GM04504 (cell line): ENCODE measurements at regions not wholly inside any gene's neighbourhood (a gene's known extent, or its start where the extent isn't known, plus 50 kb on each side); places are given as distances from the start of the nearest gene placed in this dataset.
A peak's percentile ranks its signal among the peaks of the same experiment; 100 is the strongest.

ENCODE experiments used
- DNase-seq: peaks from one replicate; pipeline ENCODE4 v3.0.0-alpha.2; 2012; ENCODE audit warnings: low read depth

DNA sequence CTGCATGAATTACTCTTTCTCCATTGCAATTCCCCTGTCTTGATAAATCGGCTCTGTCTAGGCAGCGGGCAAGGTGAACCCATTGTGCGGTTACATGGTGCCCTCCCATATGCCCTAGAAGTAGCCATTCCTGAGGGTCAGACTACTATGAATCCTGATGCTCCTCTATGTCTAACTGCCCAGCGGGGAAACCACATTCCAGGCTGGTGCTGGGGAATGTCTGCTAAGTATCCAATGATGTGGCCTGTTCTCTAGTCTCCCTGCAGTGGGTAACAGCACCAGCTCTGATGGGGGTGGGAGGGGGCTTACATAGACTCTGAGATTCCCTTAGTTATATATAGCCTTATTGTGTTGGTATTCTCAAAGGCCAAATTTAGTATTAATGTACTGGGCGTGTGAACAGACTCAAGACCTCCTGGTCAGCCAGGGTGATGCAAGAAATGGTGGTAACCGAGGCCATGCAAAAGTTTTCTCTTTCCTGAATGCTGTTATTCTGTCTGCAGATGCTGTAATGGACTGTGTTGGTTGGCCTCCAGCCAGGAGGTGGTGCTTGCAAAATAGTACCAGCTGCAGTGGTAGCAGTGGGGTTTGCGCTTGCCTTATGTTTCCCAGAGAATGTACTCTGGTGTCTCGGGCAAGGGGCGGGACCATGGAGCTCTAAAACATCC, 564.8 kb upstream of the SLITRK1 start:
- no peak for DNase-seq

- no peak for DNase-seq
These were observed 563.5 kb upstream of the SLITRK1 start for GRCh38 chr13:84445776-84446175.

GRCh38 chr13:84443463-84443862, 561.2 kb upstream of the SLITRK1 start:
- no peak for DNase-seq

DNA sequence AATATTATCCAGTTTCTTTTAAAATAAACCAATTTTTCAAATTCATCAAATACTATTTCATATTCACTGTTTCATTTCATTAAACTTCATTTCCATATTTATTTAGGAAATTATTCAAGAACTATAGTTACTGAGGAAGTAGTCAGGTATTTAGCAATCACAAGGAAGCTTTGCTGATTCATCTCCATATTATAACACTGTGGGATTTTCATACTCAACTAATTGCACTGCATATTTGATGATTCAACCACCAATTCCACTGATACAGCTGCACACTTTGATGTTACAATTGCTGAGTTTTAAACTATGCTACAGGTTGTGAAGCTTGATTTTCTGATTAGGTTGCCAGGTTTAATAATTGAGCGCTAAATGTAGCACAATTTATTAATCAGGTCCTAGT, 556.8 kb upstream of the SLITRK1 start:
- DNase-seq = no peak

DNA sequence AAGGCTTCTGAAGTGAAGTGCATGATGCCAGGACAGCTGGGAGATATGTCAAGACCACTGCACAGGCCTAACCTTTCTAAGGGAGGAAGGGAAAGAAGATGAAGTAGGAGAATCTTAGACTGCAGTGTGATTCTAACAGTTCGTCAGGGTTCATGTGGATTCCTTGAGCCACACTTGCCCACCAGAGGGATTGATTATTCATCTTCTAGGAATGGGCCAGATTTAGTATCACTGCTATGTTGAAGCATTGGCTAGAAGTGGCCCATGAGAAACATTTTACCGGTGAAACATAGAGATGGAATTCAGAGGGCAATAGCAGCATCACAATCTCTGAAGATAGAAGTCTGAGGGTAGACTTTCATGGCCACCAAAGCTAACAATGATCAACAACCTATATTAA, 550.8 kb upstream of the SLITRK1 start:
- no peak for DNase-seq

DNA sequence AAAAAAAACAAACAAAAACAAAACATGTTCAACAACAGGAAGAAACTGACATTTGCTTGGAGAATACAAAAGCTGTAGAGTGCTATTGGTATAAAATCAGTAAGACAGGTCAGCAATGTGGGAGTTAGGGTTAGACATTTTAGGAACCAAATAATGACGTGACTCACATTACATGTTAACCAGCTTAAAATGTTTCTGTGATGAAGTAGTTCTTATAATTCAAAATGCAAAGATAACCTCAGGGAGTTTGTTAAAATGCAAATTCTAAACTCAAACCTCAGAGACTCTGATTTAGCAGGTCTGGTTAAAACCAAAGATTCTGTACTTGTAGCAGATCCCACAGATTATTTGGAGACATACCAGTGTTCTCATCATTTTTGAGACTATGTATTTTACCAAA, 549.4 kb upstream of the SLITRK1 start:
- DNase-seq = no peak

DNA sequence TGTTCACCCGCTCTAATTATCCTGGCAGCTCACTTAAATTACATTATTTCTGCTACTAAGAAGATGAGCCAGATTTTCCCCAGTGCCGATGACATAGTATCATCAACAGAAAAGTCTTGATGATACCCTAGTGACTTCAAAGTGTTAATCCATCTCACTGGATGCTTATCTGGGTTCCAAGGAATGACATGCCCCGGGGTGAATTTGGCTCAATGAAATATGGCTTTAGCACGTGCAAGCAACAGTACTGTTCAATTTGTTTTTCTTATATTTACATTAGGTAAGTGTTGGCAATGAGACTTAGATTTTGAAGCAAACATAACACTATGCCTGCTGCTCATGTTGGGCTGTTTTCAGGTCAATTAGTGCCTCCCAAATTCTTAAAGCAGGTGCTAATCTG, 548.2 kb upstream of the SLITRK1 start:
- DNase-seq = no peak

DNA sequence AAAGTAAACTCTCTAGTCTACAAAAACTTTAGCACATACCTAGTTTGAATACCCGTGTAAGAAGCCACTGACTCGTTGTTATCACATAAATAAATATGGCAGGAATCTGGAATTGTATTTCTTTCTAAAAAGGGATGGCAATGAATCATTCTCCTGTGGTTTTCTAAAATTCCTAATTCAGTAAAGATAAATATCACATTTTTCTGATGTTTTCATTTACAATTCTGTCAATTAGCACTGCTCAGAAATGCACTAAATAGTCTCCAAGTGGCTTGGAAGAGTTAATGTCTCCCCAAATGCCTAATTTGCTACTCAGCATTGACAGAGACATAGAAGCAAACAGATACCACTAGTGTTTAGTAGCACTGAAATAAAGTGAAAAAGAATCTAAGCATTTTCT, 547.7 kb upstream of the SLITRK1 start:
- no peak for DNase-seq

DNA sequence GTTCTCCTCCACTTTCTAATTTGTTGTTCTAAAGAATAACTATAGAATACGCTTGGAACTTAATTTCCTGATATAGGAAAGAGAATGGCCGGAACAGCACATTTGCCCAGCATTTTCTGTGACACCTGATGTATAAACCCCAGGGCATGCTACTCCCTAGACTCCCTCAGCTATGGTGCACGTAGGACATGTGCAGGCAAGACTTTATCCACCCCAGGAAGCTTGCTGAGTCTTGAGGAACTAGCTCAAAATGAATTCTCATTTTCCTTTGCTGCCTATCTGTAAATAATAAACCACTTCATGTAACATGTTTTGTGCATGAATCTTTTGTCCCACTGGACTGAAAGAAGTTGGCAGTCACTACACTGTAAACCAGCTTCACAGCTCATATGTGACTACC, 535.8 kb upstream of the SLITRK1 start:
- no peak for DNase-seq

DNA sequence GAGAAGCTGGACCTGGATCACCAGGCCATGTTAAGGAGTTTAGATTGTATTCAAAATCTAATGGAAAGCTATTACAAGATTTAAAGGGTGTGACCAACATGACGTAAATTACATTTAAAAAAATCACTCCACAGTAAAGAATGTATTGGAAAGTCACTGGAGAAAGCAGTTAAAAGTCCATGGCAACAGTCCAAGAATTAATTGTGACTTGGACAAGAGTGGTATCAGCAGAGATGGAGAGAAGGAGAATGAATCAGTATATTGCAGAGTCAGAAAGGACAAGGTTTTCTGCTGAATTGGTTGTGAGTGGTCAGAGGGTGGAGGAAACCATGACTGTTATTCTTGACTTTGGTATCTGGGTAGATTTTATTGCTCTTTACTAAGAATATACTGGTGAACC, 535.1 kb upstream of the SLITRK1 start:
- DNase-seq = no peak

DNA sequence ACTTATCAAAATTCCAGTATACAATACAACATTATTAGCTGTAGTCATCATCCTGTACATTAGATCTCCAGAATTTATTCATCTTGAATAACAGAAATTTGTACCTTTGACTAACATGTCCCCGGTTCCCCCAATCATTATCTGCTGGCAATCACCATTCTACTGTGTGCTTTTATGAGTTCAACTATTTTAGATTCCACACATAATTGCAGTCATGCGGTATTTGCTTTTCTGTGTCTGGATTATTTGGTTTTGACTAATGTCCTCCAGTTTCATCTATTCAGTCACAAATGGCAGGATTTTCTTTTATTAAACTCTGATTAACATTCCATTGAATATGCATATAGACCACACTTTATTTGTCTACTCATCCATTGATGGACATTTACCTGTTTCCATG, 530.7 kb upstream of the SLITRK1 start:
- no peak for DNase-seq

- no peak for DNase-seq
These were observed 523.0 kb upstream of the SLITRK1 start for GRCh38 chr13:84405286-84405685.

GRCh38 chr13:84400706-84401105, 518.4 kb upstream of the SLITRK1 start:
- peak; percentile 6 for DNase-seq

GRCh38 chr13:84399320-84400085, 517.2 kb upstream of the SLITRK1 start:
- no peak for DNase-seq

GRCh38 chr13:84393981-84394625, 511.8 kb upstream of the SLITRK1 start:
- no peak for DNase-seq

DNA sequence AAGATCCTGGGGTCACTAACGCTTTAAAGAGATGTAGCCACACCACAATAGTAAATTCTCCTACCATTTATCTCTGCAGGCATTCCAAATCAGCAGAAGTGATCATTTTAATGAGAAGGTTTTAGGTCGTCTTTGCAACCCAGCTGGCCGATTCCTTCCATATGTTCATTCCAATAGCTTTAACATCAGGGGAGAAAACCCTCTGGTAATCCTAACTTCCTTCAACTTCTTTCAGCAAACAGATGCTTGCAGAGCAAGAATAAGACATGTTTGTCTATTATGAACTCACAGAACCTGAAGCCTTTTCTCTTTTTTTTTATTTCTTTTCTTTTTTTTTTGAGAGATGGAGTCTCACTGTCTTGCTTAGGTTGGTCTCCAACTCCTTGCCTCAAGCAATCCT, 498.6 kb upstream of the SLITRK1 start:
- DNase-seq = no peak

DNA sequence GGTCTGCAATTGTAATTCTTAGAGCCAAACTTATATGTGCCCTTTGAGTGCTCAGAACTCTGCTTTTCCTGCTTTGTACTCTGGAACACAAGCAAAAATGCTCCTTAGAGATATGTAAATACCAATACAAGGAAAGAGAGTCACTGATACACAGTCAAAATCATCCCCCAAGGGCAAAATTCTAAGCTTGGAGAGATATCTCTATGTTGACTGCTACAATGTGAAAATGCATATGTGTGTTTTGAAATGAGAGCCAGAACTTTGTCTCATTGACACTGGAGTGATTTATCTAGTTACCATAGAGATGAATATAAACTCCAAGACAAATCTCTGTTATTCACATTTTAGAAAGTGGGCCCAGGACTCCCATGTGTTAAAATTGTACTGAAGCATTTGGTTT, 494.8 kb upstream of the SLITRK1 start:
- no peak for DNase-seq

- DNase-seq = no peak
These were observed 484.2 kb upstream of the SLITRK1 start for GRCh38 chr13:84366506-84366905.

DNA sequence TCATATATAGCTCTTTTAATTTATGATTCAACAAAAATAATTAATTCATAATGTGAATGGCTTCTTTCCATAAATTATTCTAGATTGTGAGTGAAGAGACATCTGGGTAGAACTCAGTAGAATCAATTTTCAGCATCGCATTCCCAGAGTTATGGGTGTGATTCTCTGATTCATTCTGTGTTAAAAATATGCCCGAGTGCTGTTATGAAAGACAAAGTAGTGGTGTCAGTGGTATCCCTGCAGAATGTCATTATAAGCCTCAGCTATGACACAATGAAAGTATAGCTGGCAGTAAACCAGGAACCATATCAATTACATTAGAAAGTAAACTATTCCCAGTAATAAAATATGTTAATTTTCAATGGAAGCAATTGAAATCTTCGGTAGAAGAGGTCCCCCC, 480.5 kb upstream of the SLITRK1 start:
- no peak for DNase-seq

- no peak for DNase-seq
These were observed 478.5 kb upstream of the SLITRK1 start for GRCh38 chr13:84360822-84361221.

GRCh38 chr13:84358601-84359000, 476.3 kb upstream of the SLITRK1 start:
- DNase-seq = no peak

DNA sequence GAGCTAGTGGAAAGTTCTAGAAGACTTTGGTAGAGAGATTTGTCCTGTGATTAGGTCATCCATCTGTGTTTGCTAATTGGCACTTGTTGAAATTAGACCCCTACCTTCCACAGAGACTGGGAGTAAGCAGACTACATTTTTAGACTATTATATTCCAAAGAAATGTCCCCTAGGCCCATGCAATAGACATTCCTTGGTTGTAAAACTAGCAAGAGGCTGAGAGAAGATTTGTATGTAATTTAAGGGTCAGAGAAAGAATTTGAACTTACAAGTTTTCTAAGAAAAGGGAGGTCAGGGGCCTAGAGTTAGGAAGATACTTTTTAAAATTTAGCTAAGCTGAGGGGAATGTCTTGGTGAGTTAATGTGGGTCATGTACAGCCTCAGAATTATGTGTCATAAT, 470.7 kb upstream of the SLITRK1 start:
- no peak for DNase-seq

DNA sequence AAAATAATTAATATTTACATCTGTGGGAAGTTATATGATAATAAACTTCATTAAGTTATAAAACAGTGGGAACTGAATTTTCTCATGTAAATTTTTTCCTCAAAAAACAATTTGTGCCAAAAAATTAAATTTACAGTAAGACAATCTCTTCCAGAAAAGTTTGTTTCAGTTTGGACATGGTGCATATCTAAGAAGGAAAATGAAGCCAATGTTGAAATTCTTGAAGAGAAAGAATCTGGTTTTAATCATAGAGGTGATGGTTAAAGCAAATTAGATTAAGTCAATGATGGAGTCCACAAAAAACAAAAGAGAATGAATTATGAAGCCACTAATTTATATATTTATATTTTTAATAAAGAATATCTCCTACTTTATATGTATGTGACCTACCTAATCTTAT, 457.2 kb upstream of the SLITRK1 start:
- no peak for DNase-seq
